GM12891 (cell line): ENCODE measurements at regions not wholly inside any gene's neighbourhood (a gene's known extent, or its start where the extent isn't known, plus 50 kb on each side); places are given as distances from the start of the nearest gene placed in this dataset.
"Not testable (repeated sequence)": the region's sequence is repeated elsewhere in the genome, so short reads cannot be mapped to it uniquely, and the experiment has no call there.

ENCODE experiments used
- DNase-seq: peaks from one replicate; pipeline ENCODE4 v3.0.0; 2011; ENCODE audit warnings: low spot score; ENCODE audit not compliant: insufficient read length
- FAIRE-seq: peaks from 2 replicates; lab custom pipeline; 2011; peaks lifted over from hg19 to GRCh38; lab: Jason Lieb, UNC
- PAX5 ChIP-seq: IDR thresholded peaks from 2 replicates; pipeline ENCODE4 v1.6.1; 2011; ENCODE audit warnings: low read length, moderate library complexity, mild to moderate bottlenecking; ENCODE audit not compliant: insufficient read depth, severe bottlenecking
- POLR2A ChIP-seq: IDR thresholded peaks from 2 replicates; pipeline ENCODE4 v1.6.1; 2011; ENCODE audit warnings: low read depth, low read length, control low read depth
- POLR2AphosphoS5 ChIP-seq: IDR thresholded peaks from 2 replicates; pipeline ENCODE4 v1.6.1; 2011; ENCODE audit warnings: low read depth, low read length, control low read depth
- POU2F2 ChIP-seq: IDR thresholded peaks from 2 replicates; pipeline ENCODE4 v1.6.1; 2011; ENCODE audit warnings: low read depth, mild to moderate bottlenecking, control low read depth, low read length, moderate library complexity
- SPI1 ChIP-seq: IDR thresholded peaks from 2 replicates; pipeline ENCODE4 v1.6.1; 2011; ENCODE audit warnings: low read depth, low read length, control low read depth
- TAF1 ChIP-seq: IDR thresholded peaks from 2 replicates; pipeline ENCODE4 v1.6.1; 2011; ENCODE audit warnings: low read depth, low read length, control low read depth

GRCh38 chr17:30599428-30600059 lies 122.3 kb downstream of the GOSR1 start:
- DNase-seq (no peak), FAIRE-seq (no peak)
- TF ChIP-seq POLR2A (no peak), PAX5 (peak; percentile 38)

- DNase-seq (no peak), FAIRE-seq (no peak)
- no peak for TF ChIP-seq SPI1
- TF ChIP-seq POLR2A = no peak
- no peak for TF ChIP-seq POLR2AphosphoS5
- no peak for TF ChIP-seq PAX5
- no peak for TF ChIP-seq POU2F2
- TF ChIP-seq TAF1 = no peak
These were observed 120.6 kb downstream of the GOSR1 start for GRCh38 chr17:30597776-30598288.

DNA sequence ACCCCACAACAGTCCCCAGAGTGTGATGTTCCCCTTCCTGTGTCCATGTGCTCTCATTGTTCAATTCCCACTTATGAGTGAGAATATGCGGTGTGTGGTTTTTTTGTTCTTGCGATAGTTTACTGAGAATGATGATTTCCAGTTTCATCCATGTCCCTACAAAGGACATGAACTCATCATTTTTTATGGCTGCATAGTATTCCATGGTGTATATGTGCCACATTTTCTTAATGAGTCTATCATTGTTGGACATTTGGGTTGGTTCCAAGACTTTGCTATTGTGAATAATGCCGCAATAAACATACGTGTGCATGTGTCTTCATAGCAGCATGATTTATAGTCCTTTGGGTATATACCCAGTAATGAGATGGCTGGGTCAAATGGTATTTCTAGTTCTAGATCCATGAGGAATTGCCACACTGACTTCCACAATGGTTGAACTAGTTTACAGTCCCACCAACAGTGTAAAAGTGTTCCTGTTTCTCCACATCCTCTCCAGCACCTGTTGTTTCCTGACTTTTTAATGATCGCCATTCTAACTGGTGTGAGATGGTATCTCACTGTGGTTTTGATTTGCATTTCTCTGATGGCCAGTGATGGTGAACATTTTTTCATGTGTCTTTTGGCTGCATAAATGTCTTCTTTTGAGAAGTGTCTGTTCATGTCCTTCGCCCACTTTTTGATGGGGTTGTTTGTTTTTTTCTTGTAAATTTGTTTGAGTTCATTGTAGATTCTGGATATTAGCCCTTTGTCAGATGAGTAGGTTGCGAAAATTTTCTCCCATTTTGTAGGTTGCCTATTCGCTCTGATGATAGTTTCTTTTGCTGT lies 120.0 kb downstream of the GOSR1 start:
- FAIRE-seq, DNase-seq: not testable (repeated sequence)

- FAIRE-seq = not testable (repeated sequence)
These were observed 117.8 kb downstream of the GOSR1 start for GRCh38 chr17:30594953-30595371.

GRCh38 chr17:30594223-30594952 lies 117.2 kb downstream of the GOSR1 start:
- TF ChIP-seq SPI1 (no peak), POU2F2 (no peak), PAX5 (no peak), POLR2A (no peak), TAF1 (no peak), POLR2AphosphoS5 (no peak)
- no peak for DNase-seq
- FAIRE-seq = no peak

More at GRCh38 chr17:30594953-30595371, 117.8 kb downstream of the GOSR1 start:
- DNase-seq = not testable (repeated sequence)

DNA sequence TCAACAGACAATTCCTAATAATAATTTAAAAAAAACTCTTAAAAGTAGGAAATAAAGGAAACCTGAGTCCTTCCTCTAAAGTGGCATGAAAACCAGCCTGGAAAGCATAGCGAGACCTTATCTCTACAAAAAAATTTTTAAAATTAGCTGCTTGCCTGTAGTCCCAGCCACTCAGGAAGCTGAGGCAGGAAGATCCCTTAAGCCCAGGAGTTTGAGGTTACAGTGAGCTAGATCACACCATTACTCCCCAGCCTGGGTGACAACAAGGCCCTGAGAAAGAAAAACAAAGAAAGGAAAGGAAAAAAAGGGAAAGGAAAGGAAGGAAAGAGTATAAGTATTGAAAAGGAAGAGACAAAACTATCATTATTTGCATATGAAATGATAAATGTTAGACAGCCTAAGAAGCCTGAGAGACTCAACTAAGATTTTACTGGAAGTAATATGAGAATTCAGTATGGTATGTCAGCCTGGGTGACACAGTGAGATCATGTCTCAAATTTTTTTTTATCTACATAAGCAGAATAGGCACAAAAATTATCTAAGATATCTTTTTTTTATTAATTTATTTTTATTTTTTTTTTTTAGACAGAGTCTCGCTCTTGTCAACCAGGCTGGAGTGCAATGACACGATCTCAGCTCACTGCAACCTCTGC lies 113.0 kb downstream of the GOSR1 start:
- TF ChIP-seq PAX5 = no peak
- FAIRE-seq (no peak), DNase-seq (no peak)

GRCh38 chr17:30589431-30589830 lies 112.2 kb downstream of the GOSR1 start:
- TF ChIP-seq POLR2AphosphoS5 = no peak
- no peak for TF ChIP-seq SPI1
- TF ChIP-seq POLR2A = no peak
- TF ChIP-seq TAF1 = no peak
- TF ChIP-seq POU2F2 = no peak
- no peak for TF ChIP-seq PAX5
- DNase-seq (no peak), FAIRE-seq (no peak)

GRCh38 chr17:30588798-30589247 lies 111.6 kb downstream of the GOSR1 start:
- DNase-seq (no peak), FAIRE-seq (no peak)
- TF ChIP-seq POLR2A (no peak), TAF1 (no peak), PAX5 (no peak), POU2F2 (no peak), POLR2AphosphoS5 (no peak), SPI1 (no peak)

DNA sequence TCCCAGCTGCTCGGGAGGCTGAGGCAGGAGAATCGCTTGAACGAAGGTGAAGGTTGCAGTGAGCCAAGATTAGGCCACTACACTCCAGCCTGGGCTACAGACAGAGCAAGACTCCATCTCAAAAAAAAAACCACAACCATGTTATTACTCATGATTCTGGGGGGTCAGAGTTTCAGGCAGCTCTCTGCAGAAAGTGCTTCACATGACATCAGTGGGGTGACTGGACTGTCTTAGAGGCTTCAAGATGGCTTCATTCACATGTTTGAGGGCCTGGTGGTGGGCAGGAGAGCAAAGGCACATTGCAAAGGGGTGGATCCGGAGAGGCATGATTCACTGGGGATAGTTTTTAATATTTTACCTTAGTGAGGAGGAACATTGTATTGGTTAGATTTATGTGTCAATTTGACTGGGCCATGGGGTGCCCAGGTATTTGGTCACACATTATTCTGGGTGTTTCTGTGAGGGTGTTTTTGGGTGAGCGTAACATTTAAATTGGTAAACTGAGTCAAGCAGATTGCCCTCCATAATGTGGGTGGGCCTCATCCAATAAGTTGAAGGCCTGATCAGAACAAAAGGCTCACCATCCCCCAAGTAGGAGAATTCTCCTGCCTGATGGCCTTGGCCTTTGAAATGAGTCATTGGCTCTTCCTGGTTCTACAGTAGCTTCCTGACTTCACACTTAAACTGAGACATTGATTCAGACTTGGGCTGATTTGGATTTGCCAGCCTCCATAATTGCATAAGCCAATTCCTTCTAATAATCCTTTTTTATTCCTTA lies 109.8 kb downstream of the GOSR1 start:
- DNase-seq (no peak), FAIRE-seq (no peak)
- TF ChIP-seq POLR2A = no peak
